SK-N-SH treated with all-trans-retinoic acid at 6 μM for 48 hours (cell line): ENCODE measurements at regions not wholly inside any gene's neighbourhood (a gene's known extent, or its start where the extent isn't known, plus 50 kb on each side); places are given as distances from the start of the nearest gene placed in this dataset.

Source experiments
- ATAC-seq: fragments of 200-7000 bp; cut with Tn5 transposase; 3 replicates; pipeline ENCODE4 v1.9.1; 2020; ENCODE audit warnings: mild to moderate bottlenecking, moderate library complexity
- ARNTL ChIP-seq: fragments of 450-650 bp; formaldehyde crosslinking; IDR thresholded peaks from 2 replicates; pipeline ENCODE4 v1.5.0; 2020; ENCODE audit warnings: low read depth, mild to moderate bottlenecking, moderate library complexity, borderline replicate concordance
- CREB5 ChIP-seq: fragments of 250-450 bp; sonication (Bioruptor Pico); IDR thresholded peaks from 2 replicates; pipeline ENCODE4 v1.5.1; 2020; ENCODE audit warnings: low read depth, mild to moderate bottlenecking, moderate library complexity
- CSDC2 ChIP-seq: fragments of 250-450 bp; sonication (Bioruptor Pico); IDR thresholded peaks from 2 replicates; pipeline ENCODE4 v1.5.0; 2020; ENCODE audit warnings: mild to moderate bottlenecking, moderate library complexity
- CSRNP3 ChIP-seq: fragments of 250-450 bp; sonication (Bioruptor Pico); IDR thresholded peaks from 2 replicates; pipeline ENCODE4 v1.5.1; 2021; ENCODE audit warnings: mild to moderate bottlenecking, moderate library complexity
- ESRRG ChIP-seq: fragments of 250-450 bp; sonication (Bioruptor Pico); IDR thresholded peaks from 2 replicates; pipeline ENCODE4 v1.6.1; 2021; ENCODE audit warnings: mild to moderate bottlenecking
- GLIS3 ChIP-seq: fragments of 250-450 bp; sonication (Bioruptor Pico); IDR thresholded peaks from 2 replicates; pipeline ENCODE4 v1.5.0; 2020; ENCODE audit warnings: mild to moderate bottlenecking, moderate library complexity
- OSR1 ChIP-seq: fragments of 250-450 bp; sonication (Bioruptor Pico); IDR thresholded peaks from 2 replicates; pipeline ENCODE4 v1.8.0; 2022; ENCODE audit warnings: moderate library complexity, mild to moderate bottlenecking, inconsistent platforms
- PPARA ChIP-seq: fragments of 250-450 bp; sonication (Bioruptor Pico); IDR thresholded peaks from 2 replicates; pipeline ENCODE4 v1.5.0; 2020; ENCODE audit warnings: mild to moderate bottlenecking, borderline replicate concordance
- RARB ChIP-seq: fragments of 250-450 bp; sonication (Bioruptor Pico); IDR thresholded peaks from 2 replicates; pipeline ENCODE4 v1.8.0; 2021; ENCODE audit warnings: mild to moderate bottlenecking, moderate library complexity
- SNAI2 ChIP-seq: fragments of 250-450 bp; sonication (Bioruptor Pico); IDR thresholded peaks from 2 replicates; pipeline ENCODE4 v1.5.0; 2020; ENCODE audit warnings: mild to moderate bottlenecking, moderate library complexity
- TCF4 ChIP-seq: fragments of 250-450 bp; sonication (Bioruptor Pico); IDR thresholded peaks from 2 replicates; pipeline ENCODE4 v1.8.0; 2021; ENCODE audit warnings: mild to moderate bottlenecking, moderate library complexity, borderline replicate concordance
- TSHZ2 ChIP-seq: fragments of 250-450 bp; sonication (Bioruptor Pico); IDR thresholded peaks from 2 replicates; pipeline ENCODE4 v1.5.0; 2020; ENCODE audit warnings: mild to moderate bottlenecking, moderate library complexity
- ZC3H10 ChIP-seq: fragments of 250-450 bp; sonication (Bioruptor Pico); IDR thresholded peaks from 2 replicates; pipeline ENCODE4 v1.5.1; 2021; ENCODE audit warnings: mild to moderate bottlenecking, moderate library complexity
- ZFP3 ChIP-seq: fragments of 250-450 bp; sonication (Bioruptor Pico); IDR thresholded peaks from 2 replicates; pipeline ENCODE4 v1.5.0; 2020; ENCODE audit warnings: mild to moderate bottlenecking, moderate library complexity
- ZFP30 ChIP-seq: fragments of 450-650 bp; formaldehyde crosslinking; IDR thresholded peaks from 2 replicates; pipeline ENCODE4 v1.5.0; 2022; ENCODE audit warnings: mild to moderate bottlenecking, moderate library complexity
- ZNF565 ChIP-seq: fragments of 450-650 bp; formaldehyde crosslinking; conservative IDR thresholded peaks from 2 replicates; pipeline ENCODE4 v1.5.0; 2020; ENCODE audit warnings: low read depth, mild to moderate bottlenecking, moderate library complexity
- TF ChIP-seq, protein P1 (sequence below): fragments of 250-450 bp; sonication (Bioruptor Pico); IDR thresholded peaks from 2 replicates; pipeline ENCODE4 v1.8.0; 2021; ENCODE audit warnings: low read depth, mild to moderate bottlenecking, moderate library complexity, borderline replicate concordance
- TF ChIP-seq, protein P2 (sequence below): fragments of 250-450 bp; sonication (Bioruptor Pico); IDR thresholded peaks from 2 replicates; pipeline ENCODE4 v1.8.0; 2020; ENCODE audit warnings: mild to moderate bottlenecking, moderate library complexity, borderline replicate concordance

DNA sequence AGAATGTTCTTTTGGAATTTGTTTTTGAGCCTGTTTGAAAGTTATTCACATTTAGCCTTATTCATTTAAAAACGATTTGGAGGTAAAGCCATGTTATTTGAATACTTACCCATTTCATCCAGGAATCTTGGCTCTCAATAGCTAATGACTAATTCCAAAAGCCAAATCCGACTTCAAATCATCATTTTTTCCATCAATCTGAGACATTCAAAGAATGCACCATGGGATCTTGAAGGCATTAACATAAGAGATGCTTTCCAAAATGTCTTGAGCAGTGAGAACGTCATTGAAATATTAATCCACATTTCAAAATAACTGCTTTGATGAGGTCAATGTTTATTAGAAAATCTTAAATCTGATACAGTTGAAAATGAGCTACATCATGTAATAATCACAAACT, 617.0 kb upstream of the RORB start:
- ATAC-seq = no peak
- TF ChIP-seq CSDC2 (CRISPR knock-in tag) (no peak), ARNTL (no peak)
- TF ChIP-seq, protein P1, sequence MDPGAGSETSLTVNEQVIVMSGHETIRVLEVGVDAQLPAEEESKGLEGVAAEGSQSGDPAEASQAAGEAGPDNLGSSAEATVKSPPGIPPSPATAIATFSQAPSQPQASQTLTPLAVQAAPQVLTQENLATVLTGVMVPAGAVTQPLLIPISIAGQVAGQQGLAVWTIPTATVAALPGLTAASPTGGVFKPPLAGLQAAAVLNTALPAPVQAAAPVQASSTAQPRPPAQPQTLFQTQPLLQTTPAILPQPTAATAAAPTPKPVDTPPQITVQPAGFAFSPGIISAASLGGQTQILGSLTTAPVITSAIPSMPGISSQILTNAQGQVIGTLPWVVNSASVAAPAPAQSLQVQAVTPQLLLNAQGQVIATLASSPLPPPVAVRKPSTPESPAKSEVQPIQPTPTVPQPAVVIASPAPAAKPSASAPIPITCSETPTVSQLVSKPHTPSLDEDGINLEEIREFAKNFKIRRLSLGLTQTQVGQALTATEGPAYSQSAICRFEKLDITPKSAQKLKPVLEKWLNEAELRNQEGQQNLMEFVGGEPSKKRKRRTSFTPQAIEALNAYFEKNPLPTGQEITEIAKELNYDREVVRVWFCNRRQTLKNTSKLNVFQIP (CRISPR knock-in tag) = no peak

DNA sequence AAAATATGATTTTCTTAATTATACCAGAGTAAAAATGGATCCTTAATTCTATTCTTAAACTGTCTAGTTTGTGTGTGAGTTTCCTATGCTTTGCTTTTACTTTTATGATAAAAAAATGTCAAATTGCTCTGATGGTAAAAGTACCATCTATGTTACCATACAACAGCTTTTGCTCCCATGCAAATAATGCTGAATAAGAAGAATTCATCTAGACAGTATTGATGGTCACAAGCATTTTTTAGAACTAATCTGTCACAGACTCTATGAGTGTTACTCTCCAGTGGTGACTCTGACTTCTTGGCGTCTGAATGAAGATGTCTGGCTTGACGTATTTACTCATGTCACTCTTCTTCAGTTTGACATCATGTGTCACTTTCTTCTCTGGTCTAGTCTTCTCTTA, 608.1 kb upstream of the RORB start:
- ATAC-seq = no peak
- no peak for TF ChIP-seq TCF4 (CRISPR knock-in tag)
- TF ChIP-seq ZC3H10 (CRISPR knock-in tag) = no peak
- no peak for TF ChIP-seq ESRRG (CRISPR knock-in tag)
- no peak for TF ChIP-seq RARB (CRISPR knock-in tag)
- TF ChIP-seq CREB5 = no peak
- no peak for TF ChIP-seq CSDC2 (CRISPR knock-in tag)

GRCh38 chr9:73890685-73891277, 606.4 kb upstream of the RORB start:
- TF ChIP-seq OSR1 (CRISPR knock-in tag) (no peak), PPARA (CRISPR knock-in tag) (no peak), RARB (CRISPR knock-in tag) (no peak), SNAI2 (no peak), ZFP30 (CRISPR knock-in tag) (no peak), CSRNP3 (CRISPR knock-in tag) (no peak), TSHZ2 (CRISPR knock-in tag) (no peak), ZFP3 (no peak), ZNF565 (CRISPR knock-in tag) (no peak), ARNTL (no peak), GLIS3 (no peak), CREB5 (no peak)
- TF ChIP-seq, protein P1 (CRISPR knock-in tag) = no peak
- TF ChIP-seq, protein P2, sequence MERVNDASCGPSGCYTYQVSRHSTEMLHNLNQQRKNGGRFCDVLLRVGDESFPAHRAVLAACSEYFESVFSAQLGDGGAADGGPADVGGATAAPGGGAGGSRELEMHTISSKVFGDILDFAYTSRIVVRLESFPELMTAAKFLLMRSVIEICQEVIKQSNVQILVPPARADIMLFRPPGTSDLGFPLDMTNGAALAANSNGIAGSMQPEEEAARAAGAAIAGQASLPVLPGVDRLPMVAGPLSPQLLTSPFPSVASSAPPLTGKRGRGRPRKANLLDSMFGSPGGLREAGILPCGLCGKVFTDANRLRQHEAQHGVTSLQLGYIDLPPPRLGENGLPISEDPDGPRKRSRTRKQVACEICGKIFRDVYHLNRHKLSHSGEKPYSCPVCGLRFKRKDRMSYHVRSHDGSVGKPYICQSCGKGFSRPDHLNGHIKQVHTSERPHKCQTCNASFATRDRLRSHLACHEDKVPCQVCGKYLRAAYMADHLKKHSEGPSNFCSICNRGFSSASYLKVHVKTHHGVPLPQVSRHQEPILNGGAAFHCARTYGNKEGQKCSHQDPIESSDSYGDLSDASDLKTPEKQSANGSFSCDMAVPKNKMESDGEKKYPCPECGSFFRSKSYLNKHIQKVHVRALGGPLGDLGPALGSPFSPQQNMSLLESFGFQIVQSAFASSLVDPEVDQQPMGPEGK (CRISPR knock-in tag) = no peak
- ATAC-seq = no peak
